ENCODE measurements at regions not wholly inside any gene's neighbourhood (a gene's known extent, or its start where the extent isn't known, plus 50 kb on each side); places are given as distances from the start of the nearest gene placed in this dataset.
"Not testable (repeated sequence)": the region's sequence is repeated elsewhere in the genome, so short reads cannot be mapped to it uniquely, and the experiment has no call there.

DNA sequence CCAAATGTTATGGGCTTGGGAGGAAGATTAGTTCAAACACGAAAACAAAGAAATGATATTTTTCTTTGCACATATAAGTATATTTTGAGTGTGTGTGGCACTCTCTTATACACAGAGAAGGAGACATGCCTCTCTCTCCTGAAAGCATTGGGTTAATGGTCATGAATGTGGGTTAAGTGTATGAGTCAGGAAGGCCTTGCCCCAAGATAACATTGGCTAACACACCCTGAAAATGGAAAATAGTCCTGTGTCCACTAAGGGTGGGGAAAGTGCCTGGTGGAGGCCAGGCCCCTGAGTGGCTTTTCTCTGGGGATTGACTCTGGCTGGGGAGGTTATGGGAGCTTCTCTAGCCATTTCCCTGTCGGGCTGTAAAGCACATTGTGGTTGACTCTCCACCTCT, 332.7 kb upstream of the ONECUT1 start:
- Mint-ChIP-seq H3K27me3 (no peaks in the 10 kb centered on the region), H3K4me1 (ENCODE audit: low read depth) (no peaks in the 10 kb centered on the region), H3K9me3 (no peaks in the 10 kb centered on the region), H3K36me3 (ENCODE audit: low read depth) (no peaks in the 10 kb centered on the region), H3K27ac (no peak overlapping the region), H3K4me3 (no peak overlapping the region)
- no peak for DNase-seq

DNA sequence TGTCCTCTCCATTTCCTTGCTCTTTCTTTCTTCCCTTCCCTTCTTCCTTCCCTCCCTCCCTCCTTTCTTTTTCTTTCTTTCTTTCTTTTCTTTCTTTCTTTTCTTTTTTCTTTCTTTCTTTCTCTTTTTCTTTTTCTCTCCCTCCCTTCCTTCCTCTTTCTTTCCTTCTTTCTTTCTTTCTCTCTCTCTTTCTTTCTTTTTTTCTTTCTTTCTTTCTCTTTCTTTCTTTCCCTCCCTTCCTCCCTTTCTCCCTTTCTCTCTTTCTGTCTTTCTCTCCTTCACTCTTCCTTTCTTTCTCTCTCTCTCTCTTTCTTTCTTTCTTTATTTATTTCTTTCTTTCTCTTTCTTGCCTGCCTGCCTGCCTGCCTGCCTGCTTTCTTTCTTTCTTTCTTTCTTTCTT, 326.8 kb upstream of the ONECUT1 start:
- H3K36me3 Mint-ChIP-seq (ENCODE audit: low read depth); DNase-seq; H3K27ac Mint-ChIP-seq; H3K27me3 Mint-ChIP-seq; H3K4me1 Mint-ChIP-seq (ENCODE audit: low read depth); H3K4me3 Mint-ChIP-seq; H3K9me3 Mint-ChIP-seq: not testable (repeated sequence)

DNA sequence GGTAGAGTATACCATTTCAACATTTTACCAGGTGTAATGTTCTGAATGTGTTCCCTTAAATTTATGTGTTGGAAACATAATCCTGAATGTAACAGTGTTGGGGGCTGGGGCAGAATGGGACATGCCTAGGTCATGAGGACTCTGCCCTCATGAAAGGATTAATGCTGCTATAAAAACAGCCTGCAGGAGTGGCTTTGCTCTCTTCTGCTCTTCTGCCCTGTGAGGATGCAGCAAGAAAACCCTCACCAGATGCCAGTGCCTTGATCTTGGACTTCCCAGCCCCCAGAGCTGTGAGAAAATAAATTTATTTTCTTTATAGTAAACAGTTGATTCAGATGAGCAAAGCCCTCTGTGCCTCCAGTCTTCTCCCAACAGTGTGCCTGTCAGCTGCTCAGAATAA, 326.0 kb upstream of the ONECUT1 start:
- Mint-ChIP-seq H3K4me1 (ENCODE audit: low read depth) (no peaks in the 10 kb centered on the region), H3K36me3 (ENCODE audit: low read depth) (no peaks in the 10 kb centered on the region), H3K9me3 (no peaks in the 10 kb centered on the region), H3K27me3 (peaks cover 4% of the 10 kb centered on the region), H3K27ac (no peak overlapping the region), H3K4me3 (no peak overlapping the region)
- no peak for DNase-seq

DNA sequence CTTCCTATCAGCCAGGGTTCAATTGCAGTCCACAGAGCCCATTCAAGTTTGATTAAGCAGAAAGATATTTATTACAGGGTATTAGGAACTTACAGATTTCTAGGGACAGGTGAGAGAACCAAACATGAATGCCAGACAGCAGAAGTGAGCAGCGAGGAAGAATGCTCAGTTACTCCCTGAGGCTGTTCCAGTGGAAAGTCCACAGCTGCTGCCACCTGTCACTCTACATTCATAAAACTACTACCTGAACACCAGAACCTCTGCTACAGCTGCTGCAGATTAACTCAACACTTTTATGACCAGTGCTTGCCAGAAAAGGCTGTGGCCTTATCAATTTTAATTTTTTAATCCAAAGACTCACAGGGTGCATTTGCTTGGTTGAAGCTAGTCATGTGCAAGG, 325.4 kb upstream of the ONECUT1 start:
- no peak for DNase-seq
- no peaks in the 10 kb centered on the region for H3K4me1 Mint-ChIP-seq (ENCODE audit: low read depth)
- H3K9me3 Mint-ChIP-seq: no peaks in the 10 kb centered on the region
- no peak overlapping the region for H3K27ac Mint-ChIP-seq
- H3K36me3 Mint-ChIP-seq (ENCODE audit: low read depth): no peaks in the 10 kb centered on the region
- peaks cover 4% of the 10 kb centered on the region for H3K27me3 Mint-ChIP-seq
- no peak overlapping the region for H3K4me3 Mint-ChIP-seq

DNA sequence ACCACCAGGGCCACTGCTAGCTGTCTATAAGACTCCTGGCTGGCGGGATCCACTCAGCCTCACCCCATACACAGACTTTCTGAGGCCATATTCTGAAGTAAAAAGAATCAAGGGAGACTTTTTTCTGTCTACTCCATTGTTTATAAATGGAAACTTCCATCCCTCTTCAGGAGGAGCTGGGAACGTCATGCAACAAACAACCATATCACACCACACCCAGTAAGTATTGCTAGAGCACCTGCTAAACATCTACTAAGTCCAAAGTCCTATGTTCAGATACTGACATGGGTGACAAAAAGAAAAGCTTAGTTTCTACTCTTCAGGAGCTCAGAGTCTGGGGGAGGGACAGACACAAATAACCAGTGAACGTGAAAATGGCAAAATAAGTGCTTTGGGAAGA, 324.8 kb upstream of the ONECUT1 start:
- no peaks in the 10 kb centered on the region for H3K4me1 Mint-ChIP-seq (ENCODE audit: low read depth)
- no peak for DNase-seq
- H3K27ac Mint-ChIP-seq: no peak overlapping the region
- peaks cover 4% of the 10 kb centered on the region for H3K27me3 Mint-ChIP-seq
- H3K9me3 Mint-ChIP-seq: no peaks in the 10 kb centered on the region
- no peaks in the 10 kb centered on the region for H3K36me3 Mint-ChIP-seq (ENCODE audit: low read depth)
- no peak overlapping the region for H3K4me3 Mint-ChIP-seq

DNA sequence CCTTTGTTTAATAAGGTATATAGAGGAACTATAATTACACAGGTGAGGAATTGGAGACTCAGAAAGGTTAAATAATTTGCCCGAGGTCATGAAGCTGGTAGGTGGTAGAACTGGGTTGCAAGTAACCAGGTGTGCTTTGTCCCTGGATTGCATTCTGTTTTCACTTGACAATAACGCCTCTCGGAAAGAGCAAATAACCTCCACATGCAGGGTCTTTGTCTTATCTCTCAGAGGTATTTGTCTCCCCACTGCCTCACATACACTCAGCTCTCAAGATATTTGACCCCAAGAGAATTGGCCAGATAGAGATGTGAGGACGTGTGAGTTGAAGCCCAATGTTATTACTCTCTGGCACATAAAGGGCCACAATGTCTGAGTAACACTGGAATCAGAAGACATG, 320.9 kb upstream of the ONECUT1 start:
- Mint-ChIP-seq H3K36me3 (ENCODE audit: low read depth) (no peaks in the 10 kb centered on the region), H3K27me3 (peaks cover 4% of the 10 kb centered on the region), H3K9me3 (no peaks in the 10 kb centered on the region), H3K4me3 (no peak overlapping the region), H3K27ac (no peak overlapping the region), H3K4me1 (ENCODE audit: low read depth) (no peaks in the 10 kb centered on the region)
- no peak for DNase-seq

DNA sequence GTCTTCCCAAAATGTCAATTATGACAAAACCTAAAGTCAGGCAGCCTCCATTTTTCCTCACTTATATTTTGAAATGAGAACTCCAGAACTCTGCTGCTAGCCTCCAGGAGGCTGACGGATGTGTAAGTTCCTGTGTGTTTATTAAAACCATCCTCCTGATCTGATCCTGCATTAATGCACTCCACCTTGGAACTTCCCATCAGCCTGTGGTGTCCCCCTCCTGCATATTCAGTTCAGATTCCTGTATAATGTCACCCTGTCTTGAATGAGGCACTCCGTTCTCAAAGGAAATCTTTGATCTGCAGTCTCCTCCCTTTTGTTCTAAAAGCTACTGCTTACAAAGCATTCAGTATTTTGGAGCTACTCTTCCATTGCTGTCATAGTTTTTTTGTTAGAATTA, 318.2 kb upstream of the ONECUT1 start:
- Mint-ChIP-seq H3K27me3 (peaks cover 4% of the 10 kb centered on the region), H3K36me3 (ENCODE audit: low read depth) (no peaks in the 10 kb centered on the region), H3K9me3 (no peaks in the 10 kb centered on the region), H3K4me1 (ENCODE audit: low read depth) (no peaks in the 10 kb centered on the region), H3K27ac (no peak overlapping the region), H3K4me3 (no peak overlapping the region)
- no peak for DNase-seq

DNA sequence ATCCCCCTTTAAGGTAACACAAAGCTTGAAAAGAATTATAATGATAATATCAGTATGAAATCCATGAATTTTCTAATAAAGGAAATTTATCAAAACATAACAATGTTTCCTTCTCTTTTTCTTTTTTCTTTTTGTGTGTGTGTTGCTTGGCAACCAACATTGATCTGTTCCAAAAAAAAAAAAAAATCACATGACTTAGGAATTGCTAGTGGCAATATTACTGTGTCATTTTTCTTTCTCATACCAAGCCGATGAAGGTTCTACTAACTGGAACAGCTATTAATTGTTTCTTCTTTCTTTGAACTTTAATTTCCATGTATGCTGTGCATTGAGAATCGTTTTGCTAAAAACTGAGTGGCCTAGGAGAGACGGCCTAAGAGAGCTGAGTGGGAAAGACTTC, 317.7 kb upstream of the ONECUT1 start:
- no peak for DNase-seq
- no peaks in the 10 kb centered on the region for H3K36me3 Mint-ChIP-seq (ENCODE audit: low read depth)
- H3K27me3 Mint-ChIP-seq: no peaks in the 10 kb centered on the region
- H3K4me3 Mint-ChIP-seq: no peak overlapping the region
- H3K27ac Mint-ChIP-seq: no peak overlapping the region
- H3K4me1 Mint-ChIP-seq (ENCODE audit: low read depth): no peaks in the 10 kb centered on the region
- H3K9me3 Mint-ChIP-seq: no peaks in the 10 kb centered on the region

DNA sequence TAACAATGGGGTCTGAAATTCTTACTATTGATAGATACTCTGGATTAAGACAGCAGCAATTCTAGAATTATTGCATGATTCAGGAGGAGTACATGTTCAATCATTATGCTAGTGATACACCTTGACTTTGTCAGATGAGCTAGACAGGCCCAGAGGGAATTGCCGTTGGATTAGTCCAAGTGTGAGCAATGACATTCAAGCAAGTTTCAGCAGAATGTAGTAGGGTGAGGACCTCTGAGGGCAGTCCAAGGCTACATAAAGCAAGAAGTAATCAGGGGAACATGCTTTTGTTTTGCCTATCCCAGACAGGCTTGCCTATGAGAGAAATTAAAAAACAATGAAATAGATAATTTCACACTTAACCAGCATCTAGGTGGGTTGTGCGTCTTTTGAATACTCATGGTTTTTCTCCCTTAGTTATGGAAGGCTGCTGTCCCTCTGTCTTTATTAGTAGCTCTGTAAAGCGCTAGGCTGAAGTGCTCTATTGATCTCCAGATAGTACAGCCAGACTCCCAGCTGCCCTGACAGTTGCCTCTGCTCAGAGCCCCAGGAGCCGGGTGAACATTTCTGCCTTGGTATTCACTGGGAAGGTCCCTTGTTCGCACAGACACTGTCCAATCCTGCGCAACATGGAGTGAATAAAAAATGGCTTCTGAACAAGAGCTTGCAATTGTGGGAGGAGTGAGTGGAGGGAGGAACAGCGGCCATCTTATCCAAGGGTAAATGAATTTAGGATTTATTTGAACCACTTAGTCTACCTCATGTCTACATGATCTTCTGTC, 316.6 kb upstream of the ONECUT1 start:
- H3K36me3 Mint-ChIP-seq (ENCODE audit: low read depth): no peaks in the 10 kb centered on the region
- H3K4me3 Mint-ChIP-seq: no peak overlapping the region
- no peak for DNase-seq
- no peaks in the 10 kb centered on the region for H3K27me3 Mint-ChIP-seq
- H3K9me3 Mint-ChIP-seq: no peaks in the 10 kb centered on the region
- no peak overlapping the region for H3K27ac Mint-ChIP-seq
- no peaks in the 10 kb centered on the region for H3K4me1 Mint-ChIP-seq (ENCODE audit: low read depth)

DNA sequence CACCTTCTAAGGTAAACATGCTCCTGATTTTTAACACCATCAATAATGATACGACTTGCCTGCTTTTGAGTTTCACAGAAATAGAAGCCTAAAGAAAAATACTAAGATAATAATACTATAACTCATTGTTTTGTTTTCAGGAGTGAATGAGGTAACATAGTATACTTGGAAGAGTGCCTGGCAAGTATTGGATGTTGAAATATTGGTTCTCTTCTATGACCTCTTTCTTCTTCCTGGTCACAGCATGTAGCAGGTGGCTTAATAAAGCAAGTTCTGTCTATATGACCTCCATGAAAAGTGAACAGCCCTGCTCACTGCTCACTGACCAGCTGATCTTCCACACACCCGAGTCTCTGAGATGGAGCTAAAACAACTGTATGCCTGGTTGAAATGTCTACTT, 312.3 kb upstream of the ONECUT1 start:
- no peak overlapping the region for H3K27ac Mint-ChIP-seq
- no peaks in the 10 kb centered on the region for H3K9me3 Mint-ChIP-seq
- H3K27me3 Mint-ChIP-seq: peaks cover 4% of the 10 kb centered on the region
- no peaks in the 10 kb centered on the region for H3K4me1 Mint-ChIP-seq (ENCODE audit: low read depth)
- DNase-seq: no peak
- H3K36me3 Mint-ChIP-seq (ENCODE audit: low read depth): no peaks in the 10 kb centered on the region
- no peak overlapping the region for H3K4me3 Mint-ChIP-seq

DNA sequence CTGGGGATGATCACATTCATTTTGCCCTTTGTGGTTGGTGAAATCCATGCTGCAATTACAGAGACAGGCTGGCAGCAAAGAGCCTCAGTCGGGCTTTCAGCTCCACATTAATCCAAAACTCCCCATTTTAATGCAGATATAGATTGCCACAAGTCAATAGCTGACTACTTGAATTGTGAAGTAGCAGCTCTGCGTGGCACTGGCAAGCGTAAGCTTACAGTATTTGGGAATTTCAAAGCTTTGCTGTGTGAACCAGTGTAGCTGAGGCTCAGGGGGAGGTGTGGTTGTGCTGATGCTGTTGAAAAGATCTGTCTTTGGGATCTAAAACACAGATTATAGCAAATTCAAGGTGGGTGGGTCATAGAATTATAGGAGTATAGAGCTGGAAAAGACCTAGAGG, 290.3 kb upstream of the ONECUT1 start:
- H3K27ac Mint-ChIP-seq: no peak overlapping the region
- no peaks in the 10 kb centered on the region for H3K9me3 Mint-ChIP-seq
- no peaks in the 10 kb centered on the region for H3K36me3 Mint-ChIP-seq (ENCODE audit: low read depth)
- no peak for DNase-seq
- no peak overlapping the region for H3K4me3 Mint-ChIP-seq
- no peaks in the 10 kb centered on the region for H3K4me1 Mint-ChIP-seq (ENCODE audit: low read depth)
- no peaks in the 10 kb centered on the region for H3K27me3 Mint-ChIP-seq

DNA sequence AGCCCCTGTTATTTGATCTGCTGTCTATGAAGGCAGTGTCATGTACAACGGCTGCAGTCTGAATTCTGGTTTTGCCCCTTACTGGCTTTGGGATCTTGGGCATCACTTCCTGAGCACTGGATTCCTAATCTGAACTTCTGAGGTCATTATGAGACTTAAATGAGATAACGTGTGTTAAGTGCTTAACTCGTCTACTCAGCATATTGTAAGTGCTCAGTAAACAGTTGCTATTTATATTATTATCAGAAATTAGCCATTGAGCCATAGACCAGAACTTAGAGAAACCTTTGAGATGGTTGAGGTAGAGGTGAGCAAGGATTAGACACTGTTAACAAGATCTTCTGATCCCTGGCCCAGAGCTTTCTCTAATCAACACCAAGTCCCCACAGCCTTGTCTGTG, 284.1 kb upstream of the ONECUT1 start:
- H3K27me3 Mint-ChIP-seq: no peaks in the 10 kb centered on the region
- H3K36me3 Mint-ChIP-seq (ENCODE audit: low read depth): no peaks in the 10 kb centered on the region

DNA sequence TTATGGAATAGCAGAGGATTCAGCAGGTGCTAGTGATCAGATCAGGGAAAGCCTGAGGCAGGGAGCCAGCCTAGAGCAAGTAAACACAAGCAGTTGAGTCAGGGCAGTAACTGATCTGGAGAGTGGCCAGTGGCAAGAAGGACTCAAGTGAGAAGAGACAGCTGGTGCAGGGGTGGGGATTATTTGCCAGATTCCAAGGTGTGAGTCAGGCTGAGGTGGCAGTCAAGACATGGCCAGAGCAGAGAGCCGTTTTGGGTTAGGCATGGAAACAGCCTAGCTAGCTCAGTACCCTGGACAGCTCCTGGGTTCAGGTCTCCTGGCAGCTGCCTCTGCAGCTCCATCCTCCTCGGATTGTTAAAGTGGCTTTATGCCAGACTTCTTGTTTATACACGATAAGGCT, 281.9 kb upstream of the ONECUT1 start:
- no peaks in the 10 kb centered on the region for H3K9me3 Mint-ChIP-seq
- H3K4me3 Mint-ChIP-seq: no peak overlapping the region
- H3K27me3 Mint-ChIP-seq: no peaks in the 10 kb centered on the region
- H3K36me3 Mint-ChIP-seq (ENCODE audit: low read depth): no peaks in the 10 kb centered on the region
- H3K27ac Mint-ChIP-seq: no peak overlapping the region
- DNase-seq: no peak
- no peaks in the 10 kb centered on the region for H3K4me1 Mint-ChIP-seq (ENCODE audit: low read depth)

More for the DNA sequence above, 284.1 kb upstream of the ONECUT1 start:
- no peak for DNase-seq
- no peak overlapping the region for H3K4me3 Mint-ChIP-seq
- no peaks in the 10 kb centered on the region for H3K9me3 Mint-ChIP-seq
- no peaks in the 10 kb centered on the region for H3K4me1 Mint-ChIP-seq (ENCODE audit: low read depth)
- no peak overlapping the region for H3K27ac Mint-ChIP-seq

DNA sequence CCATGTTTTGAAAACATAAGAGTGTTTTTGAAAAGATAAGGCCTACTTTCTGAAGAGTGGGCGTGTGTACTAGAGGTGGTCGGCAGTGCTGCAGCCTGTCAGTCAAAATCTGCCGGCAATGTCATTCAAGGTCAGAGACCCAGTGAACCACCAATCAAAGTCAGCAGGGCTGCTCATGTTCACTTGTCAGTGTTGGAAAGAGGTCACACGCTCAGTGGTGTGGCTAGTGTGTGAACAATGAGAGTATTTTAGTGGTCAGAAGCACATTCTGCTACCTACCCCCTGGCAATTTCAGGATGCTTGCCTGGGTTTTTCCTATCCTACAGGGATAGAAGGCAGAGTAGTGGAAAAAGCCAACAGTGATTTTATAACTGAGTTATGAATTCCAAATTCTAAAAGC, 278.5 kb upstream of the ONECUT1 start:
- no peak for DNase-seq
- Mint-ChIP-seq H3K36me3 (ENCODE audit: low read depth) (no peaks in the 10 kb centered on the region), H3K9me3 (no peaks in the 10 kb centered on the region), H3K27ac (no peak overlapping the region), H3K4me1 (ENCODE audit: low read depth) (no peaks in the 10 kb centered on the region), H3K27me3 (no peaks in the 10 kb centered on the region), H3K4me3 (no peak overlapping the region)

DNA sequence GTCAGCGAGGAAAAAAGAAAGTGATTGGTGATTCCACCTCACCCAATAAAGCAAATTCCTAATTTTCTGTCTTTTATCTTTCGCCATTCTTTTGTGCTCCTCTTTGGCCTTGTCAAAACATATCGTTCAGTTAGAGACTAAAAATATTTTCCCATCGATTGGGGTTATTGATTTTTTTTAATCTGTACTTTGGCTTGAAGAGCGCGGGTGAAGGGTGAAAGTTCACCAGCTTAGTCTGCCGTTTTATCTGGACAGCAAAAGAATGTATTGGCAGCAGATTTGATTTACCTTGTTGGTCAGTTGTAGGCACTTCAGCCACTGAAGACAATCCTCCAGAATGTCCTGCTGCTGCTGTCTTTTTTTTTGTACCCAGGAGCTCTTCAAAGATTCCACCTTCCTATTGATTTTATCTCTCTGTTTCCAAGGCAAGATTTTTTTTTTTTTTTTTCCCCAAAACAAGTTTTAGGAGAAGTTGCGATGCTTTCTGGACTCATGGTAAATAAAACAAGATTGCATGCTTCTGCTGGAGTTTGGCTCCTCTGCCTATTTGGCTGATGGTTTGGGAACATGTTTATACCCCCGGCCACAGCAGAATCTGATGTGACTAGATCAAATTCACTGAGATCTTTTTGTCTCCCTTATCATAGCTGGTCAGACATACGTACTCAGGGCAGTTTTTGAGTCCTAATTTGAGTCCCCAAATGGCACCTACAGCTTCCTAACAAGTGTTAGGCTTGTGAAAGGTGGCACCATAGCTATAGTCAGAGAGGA, 269.3 kb upstream of the ONECUT1 start:
- Mint-ChIP-seq H3K4me3 (no peak overlapping the region), H3K27me3 (no peaks in the 10 kb centered on the region), H3K36me3 (ENCODE audit: low read depth) (no peaks in the 10 kb centered on the region), H3K9me3 (peaks cover 5% of the 10 kb centered on the region), H3K27ac (no peak overlapping the region), H3K4me1 (ENCODE audit: low read depth) (no peaks in the 10 kb centered on the region)
- DNase-seq: no peak
